NOMO-1 treated with dmso at 0.1 percent for 144 hours (cell line): ENCODE measurements at regions not wholly inside any gene's neighbourhood (a gene's known extent, or its start where the extent isn't known, plus 50 kb on each side); places are given as distances from the start of the nearest gene placed in this dataset.

ENCODE experiments used
- DNase-seq: peaks from one replicate; lab custom pipeline; 2025; ENCODE audit not compliant: unreplicated experiment; lab: John Stamatoyannopoulos, UW

DNA sequence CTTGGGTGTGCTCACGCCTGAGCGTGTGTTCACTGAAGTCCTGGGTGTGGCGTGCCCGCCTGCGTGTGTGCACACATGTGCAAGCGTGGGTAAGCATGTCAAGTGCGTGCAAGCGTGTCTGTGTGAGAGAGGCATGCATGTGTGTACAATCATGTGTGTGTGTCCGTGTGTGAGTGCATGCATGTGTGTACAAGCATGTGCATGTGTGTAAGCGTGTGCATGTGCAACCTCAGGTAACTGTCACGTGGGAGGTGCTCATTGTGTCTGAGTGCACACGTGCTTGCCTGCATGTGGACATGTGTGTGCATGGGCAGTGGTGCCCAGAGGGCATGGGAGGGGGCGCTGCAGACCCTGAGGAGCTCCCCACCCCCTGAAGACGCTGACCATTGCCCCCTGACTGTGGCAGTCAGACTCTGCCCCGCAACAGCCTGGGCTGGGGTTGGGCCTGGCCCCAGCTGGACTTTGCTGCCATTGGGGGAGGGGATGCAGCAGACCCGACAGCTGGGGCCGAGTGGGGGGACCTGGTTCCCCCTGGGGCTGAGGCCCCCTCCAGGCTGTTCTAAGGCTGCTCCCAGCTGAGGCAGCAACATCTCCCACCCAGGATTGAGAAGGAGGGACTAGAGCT, 88.1 kb downstream of the UNCX start:
- no peak for DNase-seq

DNA sequence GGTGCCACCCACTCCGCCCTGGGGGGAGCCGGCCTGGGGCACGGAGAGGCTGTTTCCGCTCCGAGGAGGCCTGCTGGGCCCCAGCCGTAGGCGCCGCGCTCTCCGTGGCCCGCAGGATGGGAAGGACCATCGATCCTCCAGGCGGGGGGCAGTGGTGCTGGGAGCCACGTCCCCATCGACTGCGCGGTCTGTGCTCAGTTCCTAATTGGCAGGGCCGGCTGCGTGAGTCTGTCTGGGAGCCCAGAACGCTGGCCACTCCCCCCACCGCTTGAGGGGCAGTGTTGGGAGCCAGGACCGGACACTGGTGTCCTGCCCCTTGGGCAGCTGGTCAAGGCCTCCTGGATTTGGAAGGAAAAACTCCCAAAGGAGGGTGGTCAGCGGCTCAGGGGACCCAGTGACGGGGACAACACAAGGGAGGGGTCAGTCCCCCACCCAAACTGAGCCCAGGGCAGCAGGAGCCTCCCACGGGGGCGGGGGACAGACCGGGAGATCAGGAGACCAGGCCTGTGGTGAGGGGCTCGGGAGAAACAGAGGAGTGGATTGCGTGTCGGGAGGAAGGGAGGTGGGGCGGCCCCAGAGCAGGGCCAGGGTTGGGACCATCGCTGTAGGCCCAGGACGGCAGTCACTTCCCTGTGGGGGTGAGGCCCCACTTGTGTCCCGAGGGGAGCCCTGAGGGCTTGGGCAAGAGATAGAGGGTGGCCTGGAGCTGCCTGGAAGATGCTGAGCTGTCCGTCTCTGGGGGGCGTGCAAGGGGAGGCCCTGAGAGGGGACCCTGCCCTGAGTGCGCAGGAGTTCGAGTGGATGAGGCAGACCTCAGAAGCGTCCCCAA, 89.0 kb downstream of the UNCX start:
- DNase-seq, result no peak

DNA sequence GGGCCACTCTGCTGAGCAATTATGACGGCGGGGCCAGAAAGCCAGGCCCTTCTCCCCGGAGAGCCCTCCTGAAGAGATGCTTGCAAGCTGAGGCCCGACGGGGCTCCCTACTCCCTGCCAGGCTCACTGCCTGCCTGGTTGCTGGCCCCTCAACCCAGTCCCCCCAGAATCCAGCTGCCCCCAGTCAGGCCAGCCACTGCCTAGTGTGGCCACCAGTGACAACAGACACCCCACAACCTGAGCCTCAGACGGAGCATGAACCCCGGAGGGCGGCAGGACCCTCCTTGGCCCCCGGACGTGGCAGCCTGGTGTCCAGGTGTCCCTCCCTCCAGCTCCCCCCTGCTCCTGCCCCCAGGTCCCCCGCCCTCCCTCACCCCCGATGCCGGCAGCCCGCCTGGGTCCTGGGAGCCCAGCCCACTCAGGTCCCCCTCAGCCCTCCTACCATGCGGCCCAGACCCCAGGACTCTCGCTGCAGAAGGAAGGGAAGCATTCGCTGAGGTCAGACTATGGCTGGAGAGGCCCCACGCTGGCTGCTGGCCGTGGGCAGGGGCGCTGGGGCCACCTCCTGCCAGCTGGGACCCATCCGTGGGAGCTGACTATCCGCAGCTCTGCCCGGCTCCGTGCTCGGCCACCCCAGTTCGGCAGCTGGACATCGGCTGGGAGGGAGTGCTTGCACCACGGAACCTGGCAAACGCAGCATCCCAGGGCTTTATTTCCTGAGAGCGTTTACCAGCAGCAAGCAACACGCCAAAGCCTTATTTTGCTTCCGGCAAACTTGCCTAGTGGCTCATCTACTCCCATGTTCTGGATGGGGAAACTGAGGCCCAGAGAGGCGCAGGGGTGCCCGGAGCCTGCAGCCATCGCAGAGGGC, 89.8 kb downstream of the UNCX start:
- no peak for DNase-seq

DNA sequence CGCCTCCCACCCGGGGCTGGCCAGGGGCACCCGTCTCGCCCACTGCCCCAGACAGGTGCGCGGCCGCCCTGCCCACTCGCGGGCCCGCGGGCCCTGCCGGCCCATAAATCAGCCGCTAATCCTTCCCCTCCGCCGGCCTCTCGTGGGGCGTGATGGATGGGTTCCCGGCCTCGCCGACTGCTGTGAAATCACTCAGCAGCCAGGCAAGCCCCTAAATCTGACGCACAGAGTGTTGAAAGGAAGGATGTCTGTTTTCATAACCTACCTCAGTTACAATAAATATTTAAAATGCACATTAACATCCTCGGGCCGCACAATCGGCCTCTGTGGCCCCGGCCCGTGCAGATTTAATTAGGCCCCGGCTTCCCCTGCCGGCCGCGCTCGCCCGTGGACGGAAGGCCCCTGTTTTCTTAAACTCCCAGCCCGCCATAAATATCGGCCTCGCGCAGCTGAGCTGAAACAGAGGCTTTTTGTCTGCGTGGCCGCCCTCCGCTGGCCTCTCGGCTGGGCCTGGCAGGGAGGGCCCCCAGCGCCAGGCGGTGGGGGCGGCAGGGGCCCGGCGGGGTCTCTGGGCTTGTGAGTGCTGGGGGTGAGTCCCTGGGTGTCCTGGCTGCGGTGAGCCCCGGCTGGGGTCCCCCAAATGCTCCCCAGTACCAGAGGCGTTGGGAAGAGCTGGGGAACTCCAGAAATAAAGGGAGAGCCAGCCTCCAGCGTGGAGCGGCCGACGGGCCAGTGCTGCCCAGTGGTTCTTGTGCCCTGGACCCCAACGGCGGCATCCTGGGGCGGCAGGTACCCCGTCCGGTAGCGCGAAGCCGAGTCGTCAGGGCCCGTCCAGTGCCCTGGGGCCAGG, 90.7 kb downstream of the UNCX start:
- no peak for DNase-seq

DNA sequence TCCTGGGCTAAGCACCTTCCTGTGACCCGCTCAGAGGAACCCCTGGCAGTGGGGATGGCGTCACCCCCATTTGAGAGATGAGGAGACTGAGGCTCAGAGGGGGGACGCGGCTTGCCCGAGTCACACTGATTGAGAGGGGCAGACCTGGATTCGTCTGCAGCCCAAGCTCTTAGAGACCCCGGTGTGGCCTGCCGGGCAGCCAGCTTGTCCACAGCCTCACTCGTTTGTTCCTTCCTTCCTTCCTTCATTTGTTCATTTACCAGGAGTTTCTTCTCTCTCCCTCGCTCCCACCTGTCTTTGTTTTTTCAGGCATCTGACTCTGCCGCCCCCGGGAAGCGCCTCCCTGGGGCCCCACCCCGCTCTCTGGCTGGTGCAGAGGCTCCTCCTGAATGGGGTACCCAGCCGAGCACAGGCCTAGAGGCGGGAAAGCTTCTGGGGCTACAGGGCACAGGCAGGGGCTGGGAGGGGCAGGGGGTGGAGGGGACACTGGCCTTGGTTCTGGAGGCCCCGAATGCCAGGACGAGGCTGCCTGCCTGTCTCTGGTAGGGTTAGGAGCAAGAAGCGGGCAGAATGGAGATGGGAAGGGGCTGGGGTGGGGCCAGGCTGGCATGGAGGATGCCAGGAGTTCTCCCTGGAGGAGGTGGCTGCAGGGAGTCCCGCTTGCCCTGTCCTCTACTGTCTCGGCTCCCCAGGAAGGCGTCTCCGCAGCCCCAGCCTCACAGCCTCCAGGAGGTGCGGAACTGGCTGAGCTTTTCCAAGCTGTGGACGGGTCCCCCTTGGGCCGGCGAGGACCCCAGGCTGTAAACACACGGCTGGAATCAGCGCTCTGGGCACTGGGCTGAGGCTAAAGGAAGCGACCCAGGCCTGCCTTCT, 91.6 kb downstream of the UNCX start:
- DNase-seq, result no peak

DNA sequence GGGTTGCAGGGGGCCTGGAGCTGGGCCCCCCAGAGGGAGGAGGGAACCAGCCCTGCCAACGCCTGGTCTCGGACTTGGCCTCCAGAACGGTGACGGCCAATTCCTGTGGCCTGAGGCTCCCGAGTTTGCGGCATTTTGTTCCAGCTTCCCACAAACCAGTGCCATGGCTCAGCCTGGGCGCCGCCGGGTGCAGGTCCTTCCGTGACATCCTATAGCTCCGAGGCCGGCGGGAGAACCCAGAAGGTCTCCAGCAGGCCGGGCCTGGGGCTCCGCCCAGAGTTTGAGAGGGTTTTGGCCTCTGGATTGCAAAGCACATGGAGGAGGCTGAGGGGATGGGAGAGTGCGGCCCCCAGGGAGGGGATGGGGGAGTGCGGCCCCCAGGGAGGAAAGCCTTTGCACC, 92.6 kb downstream of the UNCX start:
- no peak for DNase-seq

DNA sequence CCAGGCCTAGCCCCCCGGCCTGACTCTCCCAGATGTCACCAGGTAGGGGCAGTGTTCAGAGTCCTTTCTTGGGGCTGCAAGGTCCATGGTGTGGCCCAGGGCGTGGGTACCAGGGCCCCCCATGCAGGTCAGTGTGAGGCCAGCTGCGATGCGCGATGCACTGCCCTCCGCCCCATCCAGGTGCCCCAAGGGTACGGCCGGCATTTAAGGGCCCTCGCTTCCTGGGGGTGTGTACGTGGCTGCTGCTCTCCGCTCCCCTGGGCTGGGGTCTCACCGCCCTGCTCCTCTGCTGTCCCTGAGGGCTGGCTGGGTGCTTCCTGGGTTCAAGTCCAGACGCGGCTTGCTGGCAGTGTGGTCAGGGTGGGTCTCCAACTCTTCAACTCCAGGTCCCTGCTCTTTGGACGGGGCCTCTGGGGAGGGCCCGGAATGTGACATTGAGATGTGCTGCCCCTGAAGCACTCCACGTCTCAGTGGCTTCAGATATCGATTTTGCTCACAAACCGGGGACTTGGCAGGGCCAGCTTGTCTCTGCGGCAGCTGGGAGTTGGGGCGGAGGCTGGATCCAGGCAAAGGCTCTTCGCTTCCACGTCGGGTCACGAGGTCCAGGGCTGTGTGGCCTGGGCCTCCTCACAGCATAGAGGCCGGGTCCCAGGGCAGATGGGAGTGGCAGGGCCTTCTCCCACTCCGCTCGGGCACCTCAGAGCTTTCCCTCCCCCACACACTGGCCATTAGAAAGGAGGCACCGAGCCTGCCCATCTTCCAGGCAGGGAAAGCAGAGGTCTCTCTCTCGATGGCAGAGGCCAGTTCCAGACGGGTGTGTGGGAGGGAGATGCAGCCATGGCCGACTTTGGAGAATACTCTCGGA, 93.2 kb downstream of the UNCX start:
- no peak for DNase-seq

DNA sequence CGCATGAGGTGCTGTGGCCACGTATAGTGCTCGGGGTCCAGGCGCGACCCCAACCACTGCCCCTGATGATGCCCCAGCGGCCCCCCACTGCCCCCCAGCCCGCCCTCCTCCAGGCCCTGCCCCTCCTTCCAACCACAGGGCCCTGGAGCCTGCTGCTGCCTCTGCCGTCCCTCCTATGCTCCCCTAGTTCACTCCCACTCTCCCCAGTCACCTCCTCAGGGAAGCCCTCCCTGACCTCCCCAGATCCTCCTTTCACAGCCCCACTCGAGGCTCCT, 93.8 kb downstream of the UNCX start:
- no peak for DNase-seq

DNA sequence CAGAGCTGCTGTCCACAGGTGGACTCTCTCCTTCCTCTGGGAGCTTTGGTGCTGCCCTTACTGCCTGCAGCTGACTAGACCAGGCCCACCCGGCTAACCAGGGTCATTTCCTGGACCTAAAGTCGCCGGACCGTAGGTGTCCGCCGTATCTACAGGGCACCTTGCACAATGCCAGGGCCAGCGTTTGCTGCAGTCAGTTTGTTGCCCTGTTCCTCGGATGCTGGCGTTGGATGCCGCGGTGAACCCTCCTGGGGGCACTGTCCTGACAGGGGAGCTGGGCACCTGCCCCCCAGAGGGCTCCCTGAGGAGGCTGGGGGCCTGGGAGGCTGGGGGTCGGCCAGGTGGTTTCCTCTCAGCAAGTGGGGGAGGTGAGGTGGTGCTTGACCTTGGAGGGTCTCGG, 96.6 kb downstream of the UNCX start:
- DNase-seq, result no peak

DNA sequence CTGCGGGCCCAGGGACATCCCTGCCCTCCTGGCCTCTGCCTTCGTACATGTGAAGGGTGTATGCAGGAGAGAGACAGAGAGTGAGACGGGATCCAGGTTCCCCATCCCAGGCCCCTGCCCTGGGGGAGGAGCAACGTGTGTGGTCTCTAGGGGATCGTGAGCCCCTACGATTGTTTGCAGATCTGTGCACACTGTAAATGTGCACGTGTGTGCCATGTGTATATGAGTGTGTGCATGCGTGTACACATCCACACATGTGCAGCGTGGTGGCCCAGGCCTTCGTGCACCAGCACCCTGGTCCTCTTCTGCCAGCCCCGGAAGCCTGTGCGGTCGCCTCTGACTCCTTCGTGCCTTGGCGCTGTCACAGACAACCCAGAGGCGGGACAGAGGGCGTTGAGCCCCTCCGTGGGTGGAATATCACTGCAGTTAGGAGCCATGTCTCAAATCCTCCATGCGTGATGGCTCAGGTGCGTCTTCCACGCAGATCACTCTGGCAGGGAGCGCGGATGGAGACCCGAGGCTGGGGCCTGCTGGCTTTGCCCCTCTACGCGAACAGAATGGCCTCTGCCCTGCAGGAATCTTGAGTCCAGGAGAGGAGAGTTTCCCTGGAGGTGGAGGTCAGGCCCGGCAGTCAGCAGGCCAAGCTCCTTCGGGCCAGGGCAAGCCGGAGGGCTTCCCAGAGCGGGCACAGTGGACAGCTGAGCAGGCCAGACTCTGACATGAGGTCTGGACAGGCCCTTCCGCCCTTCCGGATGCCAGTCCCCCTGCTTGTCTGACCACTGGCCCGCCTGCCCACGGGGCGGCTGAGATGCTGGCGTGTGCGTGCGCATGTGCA, 97.5 kb downstream of the UNCX start:
- no peak for DNase-seq

DNA sequence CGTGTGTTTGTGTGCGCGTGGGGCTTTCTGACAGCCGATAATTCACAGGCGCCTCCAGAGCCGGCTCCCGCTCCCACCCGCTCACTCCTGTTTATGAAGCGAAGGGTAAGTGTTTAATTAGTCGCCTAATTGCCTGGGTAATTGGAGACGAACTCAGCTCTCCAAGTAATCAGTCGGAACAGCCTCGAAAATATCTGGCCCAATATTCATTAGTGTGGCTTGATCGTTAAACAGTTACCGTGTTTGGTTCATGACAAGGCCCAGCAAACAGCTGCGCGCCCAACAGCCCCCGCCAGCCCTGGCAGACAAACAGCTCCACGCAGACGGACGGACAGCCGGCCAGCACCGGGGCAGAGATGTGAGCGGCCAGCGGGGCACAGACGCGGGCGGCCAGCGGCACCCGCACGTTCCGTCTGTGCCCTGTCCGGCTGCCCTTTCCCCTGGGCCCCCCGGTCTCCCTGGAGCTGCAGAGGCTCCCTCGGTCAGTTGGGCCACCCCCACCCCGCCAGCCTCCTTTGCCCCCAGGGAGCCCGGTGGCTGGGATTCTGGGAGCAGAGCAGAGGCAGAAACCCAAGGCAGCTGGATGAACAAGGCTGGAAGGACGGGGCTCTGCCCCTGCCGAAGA, 98.2 kb downstream of the UNCX start:
- no peak for DNase-seq

DNA sequence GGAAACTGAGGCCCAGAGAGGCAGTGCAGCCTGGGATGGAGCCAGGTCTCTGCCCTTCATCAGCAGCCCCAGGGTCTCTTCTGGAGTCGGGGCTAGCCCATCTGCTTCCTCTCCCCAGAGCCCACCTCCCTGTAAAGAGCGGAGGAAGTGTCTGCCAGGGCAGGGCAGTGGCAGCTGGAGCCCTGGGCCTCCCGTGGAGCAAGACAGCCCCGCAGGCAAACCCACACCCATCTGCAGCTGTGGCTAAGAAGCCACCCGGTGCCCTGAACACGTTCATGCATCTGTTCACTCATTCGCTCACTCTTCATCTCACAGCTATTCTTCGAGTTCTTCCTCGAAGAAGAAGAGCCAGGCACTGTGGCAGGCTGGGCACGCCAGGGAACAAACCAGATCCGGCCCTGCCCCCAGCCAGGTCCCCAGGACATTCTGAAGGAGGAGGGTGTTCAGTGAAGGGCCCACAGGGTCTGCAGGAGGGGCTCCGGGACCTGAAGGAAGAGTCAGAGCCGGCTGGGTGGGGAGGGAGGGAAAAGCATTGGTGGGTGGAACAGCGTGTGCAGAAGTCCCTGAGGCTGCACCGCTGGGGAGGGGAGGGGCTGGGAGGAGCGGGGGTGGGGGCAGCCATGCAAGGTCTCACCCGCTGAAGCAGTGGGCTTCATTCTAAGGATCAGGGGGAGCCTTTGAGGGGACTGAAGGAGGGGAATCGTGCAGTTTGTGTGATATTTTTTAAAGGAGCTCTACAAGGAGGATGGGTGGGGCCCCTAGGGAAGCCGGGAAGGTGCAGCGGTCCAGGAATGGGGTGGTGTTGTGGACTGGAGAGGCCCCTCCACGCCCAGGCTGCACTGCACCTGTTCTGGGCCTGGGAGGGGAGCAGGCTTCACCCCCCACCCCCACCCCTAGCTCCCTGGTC, 99.1 kb downstream of the UNCX start:
- DNase-seq, result no peak

DNA sequence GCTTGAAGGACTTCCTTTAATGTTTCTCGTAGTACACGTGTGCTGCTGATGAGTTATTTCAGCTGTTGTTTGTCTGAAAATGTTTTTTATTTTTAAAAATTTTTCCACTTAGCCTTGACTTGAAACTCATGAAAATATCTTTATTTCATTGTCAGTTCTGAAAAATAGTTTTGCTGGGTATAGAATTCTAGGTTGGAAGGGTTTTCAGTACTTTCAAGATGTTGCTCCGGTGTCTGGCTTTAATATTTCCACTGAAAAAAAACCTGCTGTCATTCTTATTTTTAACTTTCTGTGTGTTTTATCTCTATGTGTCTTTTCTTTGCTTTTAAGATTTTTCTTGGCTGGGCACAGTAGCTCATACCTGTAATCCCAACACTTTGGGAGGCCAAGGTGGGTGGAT, 103.8 kb downstream of the UNCX start:
- DNase-seq, result no peak

DNA sequence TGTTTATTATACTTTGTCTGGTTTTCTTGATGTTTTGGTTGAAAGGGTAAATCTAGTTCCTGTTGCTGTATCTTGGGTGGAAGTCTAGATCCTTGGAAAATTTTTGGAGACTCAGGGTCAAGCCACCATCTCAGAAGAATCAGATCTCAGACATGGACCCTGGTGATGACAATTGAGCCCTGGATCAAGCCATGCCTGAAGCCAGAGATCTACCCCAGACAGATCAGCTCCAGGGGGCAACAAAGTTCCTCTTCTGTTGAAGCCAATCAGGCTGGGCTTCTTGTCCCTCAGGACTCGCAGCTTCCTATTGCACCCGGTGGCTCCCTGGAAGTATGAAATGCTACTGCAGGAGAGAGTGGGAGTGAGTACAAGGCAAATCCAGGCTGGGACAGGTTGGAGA, 106.9 kb downstream of the UNCX start:
- no peak for DNase-seq

DNA sequence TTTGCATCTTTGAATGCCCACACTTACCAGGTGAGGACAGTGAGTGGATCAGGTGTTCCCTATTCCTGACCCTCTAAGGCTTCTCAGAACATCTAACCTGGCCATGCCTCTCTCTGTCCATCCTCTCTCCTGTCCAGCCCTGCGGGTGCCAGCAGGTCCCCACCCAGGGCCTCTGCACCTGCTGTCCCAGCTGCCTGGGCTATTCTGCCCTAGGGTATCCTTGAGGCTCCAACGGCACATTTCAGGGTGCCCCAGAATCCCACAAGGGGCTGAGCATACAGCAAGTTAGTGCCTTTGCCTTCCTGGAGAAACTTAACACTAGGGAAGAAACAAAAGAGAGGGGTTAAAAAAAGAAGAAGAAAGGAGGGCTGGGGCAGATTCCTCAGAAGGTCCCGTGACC, 107.4 kb downstream of the UNCX start:
- DNase-seq, result no peak

DNA sequence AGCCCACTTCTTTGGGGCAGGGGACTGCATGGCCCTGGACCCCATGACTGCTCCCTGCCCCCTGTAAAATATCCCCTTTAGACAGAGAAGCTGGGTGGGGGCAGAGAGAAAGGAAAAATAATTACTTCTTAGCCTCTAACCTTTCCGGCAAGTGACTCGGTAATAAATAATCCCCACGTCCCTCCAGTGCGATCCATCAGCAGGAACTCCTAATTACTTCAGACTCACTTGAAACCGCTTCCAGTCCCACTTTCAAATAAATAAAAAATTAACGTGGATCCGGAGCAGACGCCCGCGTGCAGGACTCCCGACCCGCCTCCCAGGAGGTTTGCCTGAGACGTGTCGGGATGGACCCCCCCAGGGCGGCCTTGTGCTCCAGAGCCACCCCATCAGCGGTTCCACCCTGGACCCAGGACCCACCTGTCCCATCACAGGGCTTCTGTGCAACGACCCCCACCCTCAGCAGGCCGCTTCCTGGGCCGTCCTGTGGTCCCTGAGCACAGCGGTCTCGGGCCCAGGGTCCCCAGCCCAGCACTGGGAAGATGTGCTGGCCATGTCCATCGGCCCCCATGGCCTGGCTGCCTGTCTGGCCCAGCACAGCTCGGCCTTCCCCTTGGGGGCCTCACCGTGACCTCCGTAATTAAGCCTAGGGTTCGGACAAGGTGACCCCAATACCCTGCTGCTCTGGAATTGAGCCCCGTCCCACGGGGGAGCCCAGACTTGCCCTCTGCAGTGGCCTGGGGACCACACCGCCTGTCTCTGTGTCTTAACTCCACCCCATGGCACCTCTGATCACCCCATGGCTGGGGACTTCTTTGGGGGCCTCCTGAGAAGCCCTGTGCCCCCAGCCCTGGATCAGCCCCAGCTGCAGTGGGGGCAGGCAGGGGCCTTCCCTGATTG, 108.0 kb downstream of the UNCX start:
- no peak for DNase-seq
